CD14-positive monocyte (primary cell): ENCODE measurements at regions not wholly inside any gene's neighbourhood (a gene's known extent, or its start where the extent isn't known, plus 50 kb on each side); places are given as distances from the start of the nearest gene placed in this dataset.

Experiments
- DNase-seq, 3 donors: peaks; one replicate each; pipeline ENCODE4 v3.0.0-alpha.2; 2011 to 2022
- H2AFZ ChIP-seq: 2 replicates; pipeline ENCODE4 v1.6.0; 2012; ENCODE audit warnings: mild to moderate bottlenecking, low read depth, low read length, inconsistent platforms; ENCODE audit not compliant: insufficient read depth, poor library complexity, severe bottlenecking
- H3K27ac ChIP-seq, 2 donors: 1 replicate in 1 of 2; 2 replicates in 1 of 2; pipeline ENCODE4 v1.5.1; 2012 to 2013; ENCODE audit warnings: low read length in 2 of 2, control low read depth in 1 of 2, inconsistent platforms in 1 of 2, low read depth in 1 of 2, mild to moderate bottlenecking in 1 of 2
- H3K27me3 ChIP-seq, 2 donors: one replicate each; pipeline versions ENCODE4 v1.6.0 to v1.6.1; 2011 to 2013; ENCODE audit warnings: low read length in 2 of 2; ENCODE audit not compliant: control insufficient read depth in 2 of 2, insufficient read depth in 2 of 2
- H3K36me3 ChIP-seq, 2 donors: replicated peaks in 1 of 2; 1 replicate in 1 of 2; 2 replicates in 1 of 2; pipeline versions ENCODE4 v1.5.1 to v1.6.1; 2012 to 2013; ENCODE audit warnings: low read length in 2 of 2, control low read depth in 1 of 2, inconsistent platforms in 1 of 2, mild to moderate bottlenecking in 1 of 2; ENCODE audit not compliant: insufficient read depth in 2 of 2, control insufficient read depth in 1 of 2
- H3K4me1 ChIP-seq, 2 donors: 1 replicate in 1 of 2; 2 replicates in 1 of 2; pipeline versions ENCODE4 v1.5.1 to v1.6.1; 2012 to 2013; ENCODE audit warnings: low read length in 2 of 2, control low read depth in 1 of 2, inconsistent platforms in 1 of 2, mild to moderate bottlenecking in 1 of 2, moderate library complexity in 1 of 2; ENCODE audit not compliant: insufficient read depth in 2 of 2, control insufficient read depth in 1 of 2
- H3K4me2 ChIP-seq: replicated peaks from 2 replicates; pipeline ENCODE3; 2012; ENCODE audit warnings: low read length, moderate library complexity, mild to moderate bottlenecking; ENCODE audit not compliant: poor library complexity, severe bottlenecking; ENCODE audit errors: extremely low read depth
- H3K4me3 ChIP-seq, 3 experiments: fragments of 200-600 bp in 1 of 3; sonication (generic) in 1 of 3; replicated peaks in 1 of 3; 1 replicate in 2 of 3; 2 replicates in 1 of 3; pipeline ENCODE4 v1.5.1; 2011 to 2013; ENCODE audit warnings: low read length in 3 of 3, mild to moderate bottlenecking in 3 of 3, control low read depth in 2 of 3, low read depth in 2 of 3, inconsistent platforms in 1 of 3, moderate library complexity in 1 of 3
- H3K79me2 ChIP-seq: 2 replicates; pipeline ENCODE4 v1.6.0; 2012; ENCODE audit warnings: mild to moderate bottlenecking, control low read depth, inconsistent platforms, low read length, moderate library complexity; ENCODE audit not compliant: insufficient read depth
- H3K9ac ChIP-seq: 2 replicates; pipeline ENCODE4 v1.6.0; 2017; ENCODE audit warnings: low read length, mild to moderate bottlenecking; ENCODE audit not compliant: insufficient read depth, poor library complexity, severe bottlenecking
- H3K9me3 ChIP-seq, 2 donors: replicated peaks in 1 of 2; 1 replicate in 1 of 2; 2 replicates in 1 of 2; pipeline versions ENCODE4 v1.5.1 to v1.6.1; 2012 to 2013; ENCODE audit warnings: low read length in 2 of 2, control low read depth in 1 of 2; ENCODE audit not compliant: control insufficient read depth in 1 of 2, insufficient read depth in 1 of 2
- H4K20me1 ChIP-seq: 2 replicates; pipeline ENCODE4 v1.6.0; 2012; ENCODE audit warnings: mild to moderate bottlenecking, low read length, control low read depth, moderate library complexity; ENCODE audit not compliant: insufficient read depth
- H3K27ac Mint-ChIP-seq, 7 donors: one replicate each; pipeline ENCODE4 v1.8.0; 2020; ENCODE audit warnings: mild to moderate bottlenecking in 7 of 7, mixed read lengths in 7 of 7, moderate library complexity in 6 of 7, inconsistent platforms in 2 of 7
- H3K27me3 Mint-ChIP-seq, 3 donors: one replicate each; pipeline ENCODE4 v1.8.0; 2021 to 2022; ENCODE audit warnings: low read depth in 3 of 3, mild to moderate bottlenecking in 3 of 3, mixed read lengths in 3 of 3, moderate library complexity in 3 of 3, inconsistent platforms in 1 of 3
- H3K36me3 Mint-ChIP-seq, 2 donors: one replicate each; pipeline ENCODE4 v1.8.0; 2020; ENCODE audit warnings: mixed read lengths in 2 of 2, inconsistent platforms in 1 of 2, mild to moderate bottlenecking in 1 of 2
- H3K4me1 Mint-ChIP-seq: one replicate; pipeline ENCODE4 v1.8.0; 2020; ENCODE audit warnings: mild to moderate bottlenecking, mixed read lengths
- H3K4me3 Mint-ChIP-seq, 2 donors: one replicate each; pipeline ENCODE4 v1.8.0; 2020; ENCODE audit warnings: mild to moderate bottlenecking in 2 of 2, mixed read lengths in 2 of 2, moderate library complexity in 1 of 2
- H3K9me3 Mint-ChIP-seq, 7 donors: one replicate each; pipeline ENCODE4 v1.8.0; 2020 to 2022; ENCODE audit warnings: mixed read lengths in 7 of 7, mild to moderate bottlenecking in 6 of 7, moderate library complexity in 6 of 7, inconsistent platforms in 2 of 7
- WGBS: methylation state at CpG from one replicate; pipeline ENCODE4 v1.1.5; 2013; ENCODE audit warnings: missing lambda C conversion rate; ENCODE audit not compliant: insufficient coverage; 5-methylcytosine and 5-hydroxymethylcytosine counted together
- intact Hi-C, 2 donors: fragments of 100-400 bp; cut with micrococcal nuclease; formaldehyde crosslinking; loops; one replicate each; pipeline versions ENCODE4 v1.15.0 to v1.15.1; 2023
- TF ChIP-seq, protein P1 (sequence below): fragments of 200-600 bp; IDR thresholded peaks from one replicate; pipeline ENCODE4 v1.8.0; 2022; ENCODE audit warnings: antibody characterized with exemption, mild to moderate bottlenecking

DNA sequence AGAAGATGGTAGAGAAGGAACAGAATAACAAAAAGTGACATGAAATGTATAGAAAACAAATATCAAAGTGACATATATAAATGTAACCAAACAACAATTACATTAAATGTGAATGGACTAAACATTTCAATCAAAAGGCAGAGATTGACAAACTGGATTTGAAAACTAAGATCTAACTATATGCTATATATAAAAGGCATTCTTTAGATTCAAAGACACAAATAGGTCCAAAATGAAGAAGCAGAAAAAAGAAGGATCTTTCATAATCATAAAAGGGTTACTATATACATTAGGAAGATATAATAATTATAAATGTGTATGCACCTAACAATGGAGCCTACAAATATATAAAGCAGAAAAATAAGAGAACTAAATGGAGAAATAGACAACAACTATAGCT lies 183.7 kb downstream of the METTL4 start:
- Mint-ChIP-seq H3K9me3 (peaks cover 0 to 9% (median 4%) of the 10 kb centered on the region in 7 donors), H3K27ac (no peak overlapping the region), H3K4me1 (no peaks in the 10 kb centered on the region), H3K36me3 (no peaks in the 10 kb centered on the region), H3K27me3 (peaks cover 0 to 4% (median 2%) of the 10 kb centered on the region in 3 donors), H3K4me3 (no peak overlapping the region)
- TF ChIP-seq, protein P1, sequence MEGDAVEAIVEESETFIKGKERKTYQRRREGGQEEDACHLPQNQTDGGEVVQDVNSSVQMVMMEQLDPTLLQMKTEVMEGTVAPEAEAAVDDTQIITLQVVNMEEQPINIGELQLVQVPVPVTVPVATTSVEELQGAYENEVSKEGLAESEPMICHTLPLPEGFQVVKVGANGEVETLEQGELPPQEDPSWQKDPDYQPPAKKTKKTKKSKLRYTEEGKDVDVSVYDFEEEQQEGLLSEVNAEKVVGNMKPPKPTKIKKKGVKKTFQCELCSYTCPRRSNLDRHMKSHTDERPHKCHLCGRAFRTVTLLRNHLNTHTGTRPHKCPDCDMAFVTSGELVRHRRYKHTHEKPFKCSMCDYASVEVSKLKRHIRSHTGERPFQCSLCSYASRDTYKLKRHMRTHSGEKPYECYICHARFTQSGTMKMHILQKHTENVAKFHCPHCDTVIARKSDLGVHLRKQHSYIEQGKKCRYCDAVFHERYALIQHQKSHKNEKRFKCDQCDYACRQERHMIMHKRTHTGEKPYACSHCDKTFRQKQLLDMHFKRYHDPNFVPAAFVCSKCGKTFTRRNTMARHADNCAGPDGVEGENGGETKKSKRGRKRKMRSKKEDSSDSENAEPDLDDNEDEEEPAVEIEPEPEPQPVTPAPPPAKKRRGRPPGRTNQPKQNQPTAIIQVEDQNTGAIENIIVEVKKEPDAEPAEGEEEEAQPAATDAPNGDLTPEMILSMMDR = no peak
- Histone ChIP-seq H3K36me3 (no peaks in the 10 kb centered on the region), H3K9me3 (no peaks in the 10 kb centered on the region), H3K4me1 (no peaks in the 10 kb centered on the region), H2AFZ (no peak overlapping the region), H3K4me2 (no peak overlapping the region), H3K4me3 (no peak overlapping the region), H4K20me1 (no peaks in the 10 kb centered on the region), H3K27ac (no peak overlapping the region), H3K27me3 (no peaks in the 10 kb centered on the region), H3K9ac (no peak overlapping the region), H3K79me2 (no peaks in the 10 kb centered on the region)
- intact Hi-C loops = no loop called here
- DNase-seq = no peak

- Histone ChIP-seq H3K36me3 (no peaks in the 10 kb centered on the region), H3K27ac (no peak overlapping the region), H3K4me1 (no peaks in the 10 kb centered on the region), H3K27me3 (no peaks in the 10 kb centered on the region), H3K79me2 (no peaks in the 10 kb centered on the region), H3K4me3 (no peak overlapping the region), H2AFZ (no peak overlapping the region), H4K20me1 (no peaks in the 10 kb centered on the region), H3K4me2 (no peak overlapping the region), H3K9ac (no peak overlapping the region), H3K9me3 (no peaks in the 10 kb centered on the region)
- no peak for DNase-seq
- no peaks in the 10 kb centered on the region for H3K36me3 Mint-ChIP-seq
- no CpG with 5 or more reads among the region's 1 CpG for WGBS
- no peak overlapping the region for H3K4me3 Mint-ChIP-seq
- H3K27ac Mint-ChIP-seq = no peak overlapping the region
- H3K27me3 Mint-ChIP-seq = peaks cover 0 to 6% (median 1%) of the 10 kb centered on the region in 3 donors
- H3K4me1 Mint-ChIP-seq = no peaks in the 10 kb centered on the region
- H3K9me3 Mint-ChIP-seq = peaks cover 0 to 9% (median 3%) of the 10 kb centered on the region in 7 donors
- TF ChIP-seq, protein P1 = no peak
- intact Hi-C loops = no loop called here
Measured at GRCh38 chr18:2390158-2390557, 181.1 kb downstream of the METTL4 start.
